Muscle of arm (tissue), 1 donor: ENCODE measurements at regions not wholly inside any gene's neighbourhood (a gene's known extent, or its start where the extent isn't known, plus 50 kb on each side); places are given as distances from the start of the nearest gene placed in this dataset.

Experiments
- DNase-seq: peaks from one replicate; pipeline ENCODE4 v3.0.0-alpha.2; 2013

- DNase-seq: no peak
These were observed 65.9 kb upstream of the CPLX2 start for GRCh38 chr5:175805256-175806011.

- no peak for DNase-seq
These were observed 62.7 kb upstream of the CPLX2 start for GRCh38 chr5:175808711-175809110.

- DNase-seq: peak; percentile 47
These were observed 61.8 kb upstream of the CPLX2 start for GRCh38 chr5:175809531-175810121.

DNA sequence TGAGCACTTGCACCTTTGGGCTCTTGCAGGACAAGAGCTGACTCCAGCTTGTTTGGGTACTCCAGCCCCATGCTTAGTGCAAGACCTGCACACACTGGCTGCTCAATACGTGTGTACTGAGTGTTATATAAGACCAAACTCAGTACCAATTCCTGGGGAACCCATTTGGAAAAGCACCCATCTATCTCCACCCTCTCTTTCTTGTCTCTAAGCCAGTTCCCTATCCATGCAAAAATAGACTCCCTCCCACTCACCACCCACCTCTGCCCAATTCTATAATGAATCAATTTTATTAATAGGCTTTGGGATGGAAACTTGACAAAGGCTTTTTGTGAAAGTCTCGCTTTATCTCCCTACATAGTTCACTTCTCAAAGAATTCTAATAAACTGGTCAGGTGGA, 60.9 kb upstream of the CPLX2 start:
- no peak for DNase-seq

DNA sequence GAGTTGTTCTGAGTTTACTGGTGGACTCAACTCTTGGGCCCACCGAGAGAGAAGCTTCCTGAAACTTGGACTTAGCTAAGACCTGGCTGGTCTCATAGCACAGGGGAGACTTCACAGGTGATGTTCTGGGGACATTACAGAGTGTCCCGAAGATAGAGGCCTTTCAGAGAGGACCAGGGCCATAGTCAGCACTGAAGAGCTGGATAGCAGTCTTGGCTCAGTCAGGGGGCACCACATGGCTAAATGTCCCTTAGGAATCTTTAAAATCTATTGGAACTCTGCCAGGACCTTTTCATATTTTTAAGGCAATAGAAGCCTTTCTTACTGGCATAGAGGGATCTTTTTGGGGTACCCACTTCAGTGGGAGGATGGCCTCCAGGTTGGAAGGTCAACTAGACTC, 59.8 kb upstream of the CPLX2 start:
- no peak for DNase-seq

DNA sequence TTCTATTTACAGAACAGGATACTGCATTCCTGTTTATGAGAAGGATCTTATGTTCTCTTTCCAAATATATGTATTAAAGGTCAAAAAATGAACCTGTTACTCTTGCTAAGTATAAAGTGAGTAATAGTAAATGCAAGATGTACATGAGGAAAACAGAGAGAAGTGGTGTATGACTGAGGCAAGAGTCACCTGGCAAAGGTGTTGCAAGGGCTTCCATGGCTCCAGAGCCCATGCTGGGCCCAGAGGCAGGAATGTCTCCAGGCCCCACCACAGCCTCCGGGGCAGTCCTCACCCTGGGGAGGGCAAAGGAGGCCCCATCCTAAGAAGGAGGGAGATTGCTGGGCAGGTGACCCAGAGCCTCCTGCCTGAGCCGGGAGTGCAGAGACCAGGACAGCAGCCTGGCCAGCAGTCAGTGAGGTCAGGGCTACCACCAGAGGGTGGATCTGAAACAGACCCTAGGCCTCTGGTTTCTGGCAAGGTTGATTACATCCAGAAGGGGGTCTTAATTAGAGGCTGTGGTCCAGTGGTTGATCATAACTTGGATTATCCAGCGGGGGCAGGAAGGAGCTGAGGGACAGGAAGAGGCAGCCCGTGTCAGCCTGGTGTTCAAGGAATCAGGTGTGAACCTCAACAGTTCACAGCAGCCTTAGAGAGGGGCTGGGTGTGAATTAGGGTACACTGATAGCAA, 57.3 kb upstream of the CPLX2 start:
- DNase-seq: no peak

GRCh38 chr5:175814691-175815090, 56.7 kb upstream of the CPLX2 start:
- DNase-seq: no peak

DNA sequence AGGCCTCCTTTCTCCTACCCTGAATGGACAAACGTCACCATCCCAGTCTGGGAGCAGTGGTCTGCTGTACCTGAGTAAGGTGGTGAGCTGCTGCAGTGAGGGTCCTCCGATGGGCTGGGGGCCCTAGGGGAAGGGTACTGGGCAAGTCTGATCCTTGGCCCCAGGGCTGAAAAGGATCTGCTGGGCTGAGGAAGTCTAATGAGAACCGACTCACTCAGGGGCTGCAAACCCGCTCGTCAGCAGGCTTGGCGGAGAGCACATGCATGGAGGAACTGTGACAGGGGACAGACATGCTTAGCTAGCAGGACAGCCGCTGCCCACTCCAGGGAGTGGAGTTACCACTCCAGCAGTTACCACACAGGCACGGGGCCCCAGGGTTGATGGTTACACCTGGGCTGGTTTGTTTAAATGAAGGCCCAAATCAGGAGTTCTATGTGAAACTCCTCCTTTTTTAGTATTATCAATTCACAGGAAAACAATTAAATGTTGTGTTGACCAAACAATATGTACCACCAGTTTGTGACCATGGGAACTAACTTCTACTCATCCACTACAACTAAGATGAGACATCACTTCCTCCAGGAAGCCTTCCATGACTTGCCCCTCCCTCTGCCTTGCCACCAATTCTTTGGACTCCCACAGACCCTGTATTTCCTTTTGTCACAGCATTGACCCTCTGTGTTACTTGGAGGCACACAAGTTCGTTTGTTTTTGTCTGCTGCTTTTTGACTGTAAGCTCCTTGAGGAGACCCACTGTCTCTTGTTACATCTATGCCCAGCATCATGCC, 56.1 kb upstream of the CPLX2 start:
- no peak for DNase-seq

DNA sequence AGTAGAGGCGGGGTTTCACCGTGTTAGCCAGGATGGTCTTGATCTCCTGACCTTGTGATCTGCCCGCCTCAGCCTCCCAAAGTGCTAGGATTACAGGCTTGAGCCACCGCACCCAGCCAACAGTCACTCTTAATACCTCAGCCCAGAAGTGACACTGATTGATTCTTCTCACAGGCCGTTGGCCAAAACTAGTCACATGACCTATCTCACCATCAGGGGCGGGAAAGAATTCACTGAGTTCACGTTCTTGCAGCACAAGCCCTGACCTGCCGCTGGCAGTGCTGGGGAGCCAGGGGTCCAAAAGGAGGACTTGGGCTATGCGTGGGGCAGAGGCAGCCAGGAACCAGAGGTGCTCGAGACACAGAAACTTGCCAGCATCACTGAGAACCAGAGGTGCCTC, 55.0 kb upstream of the CPLX2 start:
- no peak for DNase-seq

DNA sequence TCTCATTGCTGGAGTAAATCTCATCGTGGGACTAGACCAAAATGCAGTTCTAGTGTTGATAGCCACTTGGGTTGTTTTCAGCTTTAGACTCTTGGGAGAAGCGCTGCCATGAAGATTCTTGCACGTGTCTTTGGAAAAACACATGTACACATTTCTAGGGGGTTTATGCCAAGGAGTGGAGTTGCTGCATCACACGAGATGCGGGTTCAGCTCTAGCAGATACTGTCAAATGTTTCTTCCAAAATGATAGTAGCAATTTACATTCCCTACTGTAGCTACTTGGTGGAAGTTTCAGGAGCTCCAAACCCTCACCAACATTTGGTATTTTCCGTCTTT, 52.3 kb upstream of the CPLX2 start:
- DNase-seq: no peak

- no peak for DNase-seq
These were observed 51.1 kb upstream of the CPLX2 start for GRCh38 chr5:175820230-175820629.
